Sigmoid colon (tissue), 6 donors: ENCODE measurements at regions not wholly inside any gene's neighbourhood (a gene's known extent, or its start where the extent isn't known, plus 50 kb on each side); places are given as distances from the start of the nearest gene placed in this dataset.
A peak's percentile ranks its signal among the peaks of the same experiment; 100 is the strongest.

Experiments used
- DNase-seq: peaks from one replicate; pipeline ENCODE4 v3.0.0-alpha.2; 2019
- H3K27ac ChIP-seq, 4 donors: fragments of 200-600 bp; sonication (generic); one replicate each; pipeline ENCODE4 v1.5.1; 2016 to 2019; ENCODE audit warnings: mild to moderate bottlenecking in 1 of 4
- H3K27me3 ChIP-seq, 3 donors: fragments of 200-600 bp; sonication (generic); one replicate each; pipeline ENCODE4 v1.5.1; 2019; ENCODE audit warnings: mild to moderate bottlenecking in 1 of 3
- H3K36me3 ChIP-seq, 4 donors: fragments of 200-600 bp; sonication (generic); one replicate each; pipeline ENCODE4 v1.5.1; 2016 to 2019
- H3K4me1 ChIP-seq, 4 donors: fragments of 200-600 bp; sonication (generic); one replicate each; pipeline ENCODE4 v1.5.1; 2017 to 2019
- H3K4me3 ChIP-seq, 4 donors: fragments of 200-600 bp; sonication (generic); one replicate each; pipeline ENCODE4 v1.5.1; 2017 to 2019; ENCODE audit warnings: mild to moderate bottlenecking in 2 of 4, moderate library complexity in 1 of 4
- H3K9me3 ChIP-seq, 4 donors: fragments of 200-600 bp in 3 of 4; sonication (generic) in 3 of 4; one replicate each; pipeline versions ENCODE4 v1.5.1 to v1.6.1; 2013 to 2019
- CTCF ChIP-seq, 4 experiments: fragments of 450-650 bp in 3 of 4; fragments of 200-600 bp in 1 of 4; IDR thresholded peaks; one replicate each; pipeline ENCODE4 v1.5.1; 2016 to 2019; ENCODE audit warnings: antibody characterized with exemption in 4 of 4, mild to moderate bottlenecking in 3 of 4, moderate library complexity in 2 of 4
- EP300 ChIP-seq, 4 donors: sonication (generic); formaldehyde crosslinking; IDR thresholded peaks; one replicate each; pipeline ENCODE4 v1.6.1; 2017; ENCODE audit warnings: antibody characterized with exemption in 4 of 4
- POLR2A ChIP-seq, 2 donors: fragments of 450-650 bp; IDR thresholded peaks; one replicate each; pipeline ENCODE4 v1.6.1; 2016; ENCODE audit warnings: antibody characterized with exemption in 2 of 2, mild to moderate bottlenecking in 2 of 2, moderate library complexity in 2 of 2
- POLR2AphosphoS5 ChIP-seq, 4 donors: sonication (generic); formaldehyde crosslinking; IDR thresholded peaks; one replicate each; pipeline ENCODE4 v1.6.1; 2017; ENCODE audit warnings: antibody characterized with exemption in 4 of 4
- WGBS, 2 donors: extraction: QIAGEN DNeasy Blood & Tissue Kit; methylation state at CpG; one replicate each; pipeline ENCODE4 v1.1.7; 2013; 5-methylcytosine and 5-hydroxymethylcytosine counted together
- intact Hi-C: fragments of 100-400 bp; cut with DNase I; formaldehyde crosslinking; loops from one replicate; pipeline ENCODE4 v1.15.1; 2023
- donor health status: healthy with polysubstance abuse.
- donor health status: healthy.

- Histone ChIP-seq H3K4me3 (no peak overlapping the region), H3K36me3 (no peaks in the 10 kb centered on the region), H3K27me3 (no peaks in the 10 kb centered on the region), H3K27ac (peak overlapping the region in 1 of 4 donors; percentile 20), H3K9me3 (no peaks in the 10 kb centered on the region), H3K4me1 (peaks cover 0 to 30% (median 16%) of the 10 kb centered on the region in 4 donors)
- TF ChIP-seq POLR2AphosphoS5 (IDR thresholded peaks at IDR 0.05), result no peak
- TF ChIP-seq CTCF (IDR thresholded peaks at IDR 0.05), result no peak
- intact Hi-C loops, result no loop called here
- WGBS, 2 donors, result 48 to 64% methylated on average over 2 of the region's 2 CpGs
- no peak for DNase-seq
Observed at GRCh38 chr21:28240586-28240985, 752.1 kb downstream of the LTN1 start.

GRCh38 chr21:28239340-28239739 lies 753.3 kb downstream of the LTN1 start:
- Histone ChIP-seq H3K27me3 (no peaks in the 10 kb centered on the region), H3K4me1 (peaks cover 0 to 30% (median 16%) of the 10 kb centered on the region in 4 donors), H3K9me3 (no peaks in the 10 kb centered on the region), H3K36me3 (no peaks in the 10 kb centered on the region), H3K4me3 (no peak overlapping the region), H3K27ac (no peak overlapping the region)
- 61 to 78% methylated on average over 2 of the region's 2 CpGs for WGBS, 2 donors
- TF ChIP-seq POLR2A (IDR thresholded peaks at IDR 0.05) (no peak), POLR2AphosphoS5 (IDR thresholded peaks at IDR 0.05) (peak in 2 of 4 donors; percentile 51 to 62), EP300 (IDR thresholded peaks at IDR 0.05) (peak in 1 of 4 donors; percentile 23), CTCF (IDR thresholded peaks at IDR 0.05) (no peak)
- no peak for DNase-seq
- intact Hi-C loops, result no loop called here

DNA sequence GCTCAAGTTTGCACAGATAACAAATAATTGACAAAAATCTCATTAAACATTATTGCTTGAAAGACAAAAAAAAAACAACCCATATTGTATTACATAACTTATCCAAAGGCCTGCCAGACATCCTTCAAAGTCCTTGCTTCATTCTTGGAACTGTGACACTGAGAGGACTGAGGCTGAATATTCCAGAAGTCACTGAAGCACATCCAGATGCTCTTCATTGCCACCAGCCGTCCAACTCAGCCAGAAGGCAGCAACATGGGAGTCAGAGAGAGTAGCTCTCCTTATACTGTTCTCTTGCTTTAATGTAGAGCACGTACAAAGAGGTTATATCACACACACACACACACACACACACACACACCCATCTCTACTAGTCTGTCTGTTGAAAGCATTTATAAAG lies 755.0 kb downstream of the LTN1 start:
- TF ChIP-seq EP300 (IDR thresholded peaks at IDR 0.05) (no peak), CTCF (IDR thresholded peaks at IDR 0.05) (no peak), POLR2AphosphoS5 (IDR thresholded peaks at IDR 0.05) (no peak), POLR2A (IDR thresholded peaks at IDR 0.05) (no peak)
- intact Hi-C loops, result no loop called here
- WGBS, 2 donors, result 77 to 85% methylated on average over 2 of the region's 2 CpGs
- Histone ChIP-seq H3K36me3 (no peaks in the 10 kb centered on the region), H3K27ac (no peak overlapping the region), H3K27me3 (no peaks in the 10 kb centered on the region), H3K4me1 (peaks cover 0 to 30% (median 16%) of the 10 kb centered on the region in 4 donors), H3K4me3 (no peak overlapping the region), H3K9me3 (no peaks in the 10 kb centered on the region)
- DNase-seq, result no peak

DNA sequence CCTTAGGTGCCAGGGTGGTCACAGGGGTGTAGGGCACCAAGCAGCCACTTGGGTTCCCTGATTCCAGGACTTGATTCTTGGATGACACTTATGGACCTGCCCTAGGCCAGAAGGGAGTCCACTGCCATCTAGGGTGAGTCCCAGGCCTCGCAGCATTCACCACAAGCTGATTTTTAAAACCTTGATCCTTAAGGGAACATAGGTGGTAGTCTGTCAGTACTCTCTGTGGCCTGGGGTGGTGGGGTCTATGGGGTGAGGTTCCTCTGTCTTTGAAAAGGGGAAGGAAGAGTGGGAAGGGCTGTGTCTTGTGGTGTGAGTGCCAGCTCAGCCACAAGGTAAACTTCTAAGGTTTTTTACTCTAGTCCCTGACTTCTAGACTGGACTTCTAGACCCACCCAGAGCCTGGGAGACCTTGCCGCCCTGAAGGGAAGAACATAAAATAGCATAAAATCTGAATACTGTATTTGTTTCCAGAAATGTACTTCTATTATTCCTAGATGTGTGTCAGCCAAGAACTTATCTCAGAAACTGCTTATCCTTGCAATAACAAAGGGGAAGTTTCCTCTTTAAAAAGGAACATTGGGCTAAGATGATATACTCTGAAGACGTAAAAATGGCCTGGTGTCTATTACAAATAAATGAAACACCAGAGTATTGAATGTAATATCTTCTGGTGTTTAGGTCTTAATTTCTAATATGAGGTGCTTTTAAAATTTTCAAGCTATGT lies 757.3 kb downstream of the LTN1 start:
- intact Hi-C loops, result no loop called here
- no peak overlapping the region for H3K27ac ChIP-seq
- TF ChIP-seq EP300 (IDR thresholded peaks at IDR 0.05) (no peak), CTCF (IDR thresholded peaks at IDR 0.05) (no peak), POLR2AphosphoS5 (IDR thresholded peaks at IDR 0.05) (no peak), POLR2A (IDR thresholded peaks at IDR 0.05) (no peak)
- H3K36me3 ChIP-seq, result no peaks in the 10 kb centered on the region
- no peaks in the 10 kb centered on the region for H3K27me3 ChIP-seq
- no peaks in the 10 kb centered on the region for H3K9me3 ChIP-seq
- peak; percentile 64 for DNase-seq
- WGBS, 2 donors, result 62 to 77% methylated on average over 3 of the region's 3 CpGs
- no peak overlapping the region for H3K4me3 ChIP-seq
- H3K4me1 ChIP-seq, result peaks cover 0 to 25% (median 14%) of the 10 kb centered on the region in 4 donors

GRCh38 chr21:28234326-28234725 lies 758.4 kb downstream of the LTN1 start:
- intact Hi-C loops, result no loop called here
- H3K27me3 ChIP-seq, result no peaks in the 10 kb centered on the region
- H3K4me1 ChIP-seq, result peaks cover 0 to 14% (median 8%) of the 10 kb centered on the region in 4 donors
- H3K9me3 ChIP-seq, result no peaks in the 10 kb centered on the region
- WGBS, 2 donors, result 82 to 85% methylated on average over 5 of the region's 5 CpGs
- no peaks in the 10 kb centered on the region for H3K36me3 ChIP-seq
- DNase-seq, result no peak
- H3K4me3 ChIP-seq, result no peak overlapping the region
- H3K27ac ChIP-seq, result no peak overlapping the region
- TF ChIP-seq EP300 (IDR thresholded peaks at IDR 0.05) (no peak), POLR2AphosphoS5 (IDR thresholded peaks at IDR 0.05) (no peak), POLR2A (IDR thresholded peaks at IDR 0.05) (no peak), CTCF (IDR thresholded peaks at IDR 0.05) (no peak)
